IgD-negative memory B cell (primary cell): ENCODE measurements at regions not wholly inside any gene's neighbourhood (a gene's known extent, or its start where the extent isn't known, plus 50 kb on each side); places are given as distances from the start of the nearest gene placed in this dataset.

Experiments used
- H3K27ac Mint-ChIP-seq, 3 donors: one replicate each; pipeline ENCODE4 v1.8.0; 2020 to 2022; ENCODE audit warnings: mild to moderate bottlenecking in 3 of 3, mixed read lengths in 3 of 3, moderate library complexity in 1 of 3
- H3K27me3 Mint-ChIP-seq: one replicate; pipeline ENCODE4 v1.8.0; 2021; ENCODE audit warnings: mixed read lengths
- H3K36me3 Mint-ChIP-seq: one replicate; pipeline ENCODE4 v1.8.0; 2020; ENCODE audit warnings: mild to moderate bottlenecking, mixed read lengths
- H3K4me1 Mint-ChIP-seq, 3 donors: one replicate each; pipeline ENCODE4 v1.8.0; 2020 to 2022; ENCODE audit warnings: mixed read lengths in 3 of 3, mild to moderate bottlenecking in 1 of 3
- H3K4me3 Mint-ChIP-seq, 4 donors: one replicate each; pipeline ENCODE4 v1.8.0; 2020 to 2022; ENCODE audit warnings: mild to moderate bottlenecking in 4 of 4, mixed read lengths in 4 of 4, moderate library complexity in 3 of 4
- H3K9me3 Mint-ChIP-seq, 3 donors: one replicate each; pipeline ENCODE4 v1.8.0; 2020 to 2021; ENCODE audit warnings: mixed read lengths in 3 of 3, mild to moderate bottlenecking in 1 of 3

GRCh38 chr20:59393142-59393541 is 92.7 kb downstream of the EDN3 start:
- peaks cover 0 to 1% (median 0%) of the 10 kb centered on the region in 3 donors for H3K4me1 Mint-ChIP-seq
- no peak overlapping the region for H3K4me3 Mint-ChIP-seq

GRCh38 chr20:59395729-59396128 is 95.3 kb downstream of the EDN3 start:
- H3K27ac Mint-ChIP-seq, result no peak overlapping the region

More at GRCh38 chr20:59393142-59393541, 92.7 kb downstream of the EDN3 start:
- Mint-ChIP-seq H3K27ac (no peak overlapping the region), H3K36me3 (no peaks in the 10 kb centered on the region), H3K27me3 (peaks cover 7% of the 10 kb centered on the region), H3K9me3 (peaks cover 0 to 2% (median 1%) of the 10 kb centered on the region in 3 donors)

GRCh38 chr20:59398537-59399205 is 98.3 kb downstream of the EDN3 start:
- Mint-ChIP-seq H3K9me3 (no peaks in the 10 kb centered on the region), H3K27ac (no peak overlapping the region), H3K27me3 (peaks cover 4% of the 10 kb centered on the region), H3K36me3 (no peaks in the 10 kb centered on the region), H3K4me1 (no peaks in the 10 kb centered on the region), H3K4me3 (no peak overlapping the region)

More at GRCh38 chr20:59395729-59396128, 95.3 kb downstream of the EDN3 start:
- H3K4me3 Mint-ChIP-seq, result no peak overlapping the region
- peaks cover 0 to 1% (median 0%) of the 10 kb centered on the region in 3 donors for H3K4me1 Mint-ChIP-seq
- H3K36me3 Mint-ChIP-seq, result no peaks in the 10 kb centered on the region
- H3K9me3 Mint-ChIP-seq, result peaks cover 0 to 2% (median 0%) of the 10 kb centered on the region in 3 donors
- H3K27me3 Mint-ChIP-seq, result peaks cover 4% of the 10 kb centered on the region

GRCh38 chr20:59399426-59400099 is 99.2 kb downstream of the EDN3 start:
- no peak overlapping the region for H3K27ac Mint-ChIP-seq
- H3K4me1 Mint-ChIP-seq, result peaks cover 0 to 5% (median 0%) of the 10 kb centered on the region in 3 donors
- no peak overlapping the region for H3K4me3 Mint-ChIP-seq
- H3K27me3 Mint-ChIP-seq, result peaks cover 7% of the 10 kb centered on the region
- H3K9me3 Mint-ChIP-seq, result no peaks in the 10 kb centered on the region
- no peaks in the 10 kb centered on the region for H3K36me3 Mint-ChIP-seq

- Mint-ChIP-seq H3K9me3 (no peaks in the 10 kb centered on the region), H3K27me3 (peaks cover 16% of the 10 kb centered on the region), H3K4me1 (peaks cover 0 to 5% (median 0%) of the 10 kb centered on the region in 3 donors), H3K4me3 (no peak overlapping the region), H3K27ac (no peak overlapping the region), H3K36me3 (no peaks in the 10 kb centered on the region)
Observed at GRCh38 chr20:59400708-59401107, 100.3 kb downstream of the EDN3 start.

- Mint-ChIP-seq H3K4me1 (peaks cover 0 to 5% (median 0%) of the 10 kb centered on the region in 3 donors), H3K4me3 (no peak overlapping the region), H3K27me3 (peaks cover 24% of the 10 kb centered on the region), H3K36me3 (no peaks in the 10 kb centered on the region), H3K9me3 (no peaks in the 10 kb centered on the region), H3K27ac (no peak overlapping the region)
Observed at GRCh38 chr20:59402681-59403080, 102.3 kb downstream of the EDN3 start.

- H3K27ac Mint-ChIP-seq, result no peak overlapping the region
- H3K4me1 Mint-ChIP-seq, result peaks cover 0 to 5% (median 0%) of the 10 kb centered on the region in 3 donors
- no peaks in the 10 kb centered on the region for H3K9me3 Mint-ChIP-seq
- peaks cover 24% of the 10 kb centered on the region for H3K27me3 Mint-ChIP-seq
- no peak overlapping the region for H3K4me3 Mint-ChIP-seq
- no peaks in the 10 kb centered on the region for H3K36me3 Mint-ChIP-seq
Observed at GRCh38 chr20:59403261-59403961, 103.0 kb downstream of the EDN3 start.

- Mint-ChIP-seq H3K4me3 (peak overlapping the region in 1 of 4 donors; percentile 76), H3K36me3 (no peaks in the 10 kb centered on the region), H3K4me1 (peaks cover 0 to 5% (median 0%) of the 10 kb centered on the region in 3 donors), H3K27me3 (peaks cover 24% of the 10 kb centered on the region), H3K9me3 (no peaks in the 10 kb centered on the region), H3K27ac (peak overlapping the region in 1 of 3 donors; percentile 13)
Observed at GRCh38 chr20:59403962-59404314, 103.5 kb downstream of the EDN3 start.

- peaks cover 24% of the 10 kb centered on the region for H3K27me3 Mint-ChIP-seq
- H3K4me1 Mint-ChIP-seq, result peaks cover 0 to 5% (median 0%) of the 10 kb centered on the region in 3 donors
- no peak overlapping the region for H3K27ac Mint-ChIP-seq
- H3K36me3 Mint-ChIP-seq, result no peaks in the 10 kb centered on the region
- no peaks in the 10 kb centered on the region for H3K9me3 Mint-ChIP-seq
- H3K4me3 Mint-ChIP-seq, result no peak overlapping the region
Observed at GRCh38 chr20:59404749-59405148, 104.3 kb downstream of the EDN3 start.

- Mint-ChIP-seq H3K36me3 (no peaks in the 10 kb centered on the region), H3K27me3 (peaks cover 24% of the 10 kb centered on the region), H3K27ac (no peak overlapping the region), H3K9me3 (no peaks in the 10 kb centered on the region), H3K4me1 (peaks cover 0 to 5% (median 0%) of the 10 kb centered on the region in 3 donors), H3K4me3 (no peak overlapping the region)
Observed at GRCh38 chr20:59405226-59406200, 105.1 kb downstream of the EDN3 start.

GRCh38 chr20:59406446-59406845 is 106.0 kb downstream of the EDN3 start:
- H3K9me3 Mint-ChIP-seq, result no peaks in the 10 kb centered on the region
- H3K4me1 Mint-ChIP-seq, result peaks cover 0 to 5% (median 0%) of the 10 kb centered on the region in 3 donors
- peaks cover 24% of the 10 kb centered on the region for H3K27me3 Mint-ChIP-seq
- H3K36me3 Mint-ChIP-seq, result no peaks in the 10 kb centered on the region
- H3K27ac Mint-ChIP-seq, result no peak overlapping the region
- H3K4me3 Mint-ChIP-seq, result no peak overlapping the region

- Mint-ChIP-seq H3K4me3 (no peak overlapping the region), H3K36me3 (no peaks in the 10 kb centered on the region), H3K27me3 (peaks cover 11% of the 10 kb centered on the region), H3K9me3 (no peaks in the 10 kb centered on the region), H3K4me1 (no peaks in the 10 kb centered on the region), H3K27ac (no peak overlapping the region)
Observed at GRCh38 chr20:59411170-59411569, 110.8 kb downstream of the EDN3 start.

- H3K27me3 Mint-ChIP-seq, result peaks cover 11% of the 10 kb centered on the region
- H3K27ac Mint-ChIP-seq, result no peak overlapping the region
- no peaks in the 10 kb centered on the region for H3K9me3 Mint-ChIP-seq
- H3K4me3 Mint-ChIP-seq, result no peak overlapping the region
- H3K4me1 Mint-ChIP-seq, result no peaks in the 10 kb centered on the region
- no peaks in the 10 kb centered on the region for H3K36me3 Mint-ChIP-seq
Observed at GRCh38 chr20:59411589-59411988, 111.2 kb downstream of the EDN3 start.

GRCh38 chr20:59412181-59412580 is 111.8 kb downstream of the EDN3 start:
- H3K27ac Mint-ChIP-seq, result no peak overlapping the region
- no peaks in the 10 kb centered on the region for H3K36me3 Mint-ChIP-seq
- H3K4me3 Mint-ChIP-seq, result no peak overlapping the region
- H3K27me3 Mint-ChIP-seq, result peaks cover 9% of the 10 kb centered on the region
- no peaks in the 10 kb centered on the region for H3K4me1 Mint-ChIP-seq
- H3K9me3 Mint-ChIP-seq, result no peaks in the 10 kb centered on the region
